Stomach (tissue), 8 donors: ENCODE measurements at regions not wholly inside any gene's neighbourhood (a gene's known extent, or its start where the extent isn't known, plus 50 kb on each side); places are given as distances from the start of the nearest gene placed in this dataset.
"Not testable (repeated sequence)": the region's sequence is repeated elsewhere in the genome, so short reads cannot be mapped to it uniquely, and the experiment has no call there.

Source experiments
- DNase-seq, 2 donors: peaks; one replicate each; pipeline versions ENCODE4 v3.0.0 to v3.0.0-alpha.2; 2013 to 2019
- H3K27ac ChIP-seq, 5 donors: fragments of 200-600 bp in 4 of 5; sonication (generic) in 4 of 5; one replicate each; pipeline ENCODE4 v1.5.1; 2013 to 2019; ENCODE audit warnings: mild to moderate bottlenecking in 1 of 5, moderate library complexity in 1 of 5
- H3K27me3 ChIP-seq, 3 donors: fragments of 200-600 bp; sonication (generic); one replicate each; pipeline ENCODE4 v1.5.1; 2017 to 2019; ENCODE audit warnings: mixed run types in 1 of 3
- H3K36me3 ChIP-seq, 4 donors: fragments of 200-600 bp; sonication (generic); 1 replicate in 3 of 4; 2 replicates in 1 of 4; pipeline ENCODE4 v1.5.1; 2016 to 2019
- H3K4me1 ChIP-seq, 4 donors: fragments of 200-600 bp; sonication (generic); one replicate each; pipeline ENCODE4 v1.5.1; 2016 to 2019
- H3K4me3 ChIP-seq, 4 donors: fragments of 200-600 bp; sonication (generic) in 3 of 4; one replicate each; pipeline ENCODE4 v1.5.1; 2016 to 2019; ENCODE audit warnings: mild to moderate bottlenecking in 1 of 4
- H3K9me3 ChIP-seq, 4 donors: fragments of 200-600 bp; sonication (generic); one replicate each; pipeline ENCODE4 v1.5.1; 2016 to 2019
- EP300 ChIP-seq: sonication (generic); formaldehyde crosslinking; IDR thresholded peaks from one replicate; pipeline ENCODE4 v1.6.1; 2017; ENCODE audit warnings: antibody characterized with exemption
- POLR2A ChIP-seq, 4 donors: fragments of 450-650 bp; IDR thresholded peaks; one replicate each; pipeline ENCODE4 v1.6.1; 2016; ENCODE audit warnings: antibody characterized with exemption in 4 of 4, control low read depth in 2 of 4, mild to moderate bottlenecking in 1 of 4, moderate library complexity in 1 of 4
- POLR2AphosphoS5 ChIP-seq, 3 donors: sonication (generic); formaldehyde crosslinking; IDR thresholded peaks; one replicate each; pipeline ENCODE4 v1.6.1; 2016; ENCODE audit warnings: antibody characterized with exemption in 3 of 3
- WGBS, 5 donors: extraction: QIAGEN DNeasy Blood & Tissue Kit in 3 of 5; methylation state at CpG; one replicate each; pipeline versions ENCODE4 v1.1.5 to v1.1.7; 2013 to 2018; 5-methylcytosine and 5-hydroxymethylcytosine counted together
- intact Hi-C: fragments of 100-400 bp; cut with DNase I; formaldehyde crosslinking; loops from one replicate; pipeline ENCODE4 v1.15.1; 2023; ENCODE audit warnings: low total_unique reads
- TF ChIP-seq, protein P1 (sequence below), 7 experiments: fragments of 450-650 bp in 4 of 7; fragments of 200-600 bp in 3 of 7; sonication (generic) in 3 of 7; IDR thresholded peaks; one replicate each; pipeline ENCODE4 v1.5.1; 2016 to 2019; ENCODE audit warnings: antibody characterized with exemption in 7 of 7, control low read depth in 2 of 7, mild to moderate bottlenecking in 1 of 7
- donor health status: healthy with polysubstance abuse.
- donor health status: Bipolar disorder and iron deficiency.
- donor health status: healthy.

DNA sequence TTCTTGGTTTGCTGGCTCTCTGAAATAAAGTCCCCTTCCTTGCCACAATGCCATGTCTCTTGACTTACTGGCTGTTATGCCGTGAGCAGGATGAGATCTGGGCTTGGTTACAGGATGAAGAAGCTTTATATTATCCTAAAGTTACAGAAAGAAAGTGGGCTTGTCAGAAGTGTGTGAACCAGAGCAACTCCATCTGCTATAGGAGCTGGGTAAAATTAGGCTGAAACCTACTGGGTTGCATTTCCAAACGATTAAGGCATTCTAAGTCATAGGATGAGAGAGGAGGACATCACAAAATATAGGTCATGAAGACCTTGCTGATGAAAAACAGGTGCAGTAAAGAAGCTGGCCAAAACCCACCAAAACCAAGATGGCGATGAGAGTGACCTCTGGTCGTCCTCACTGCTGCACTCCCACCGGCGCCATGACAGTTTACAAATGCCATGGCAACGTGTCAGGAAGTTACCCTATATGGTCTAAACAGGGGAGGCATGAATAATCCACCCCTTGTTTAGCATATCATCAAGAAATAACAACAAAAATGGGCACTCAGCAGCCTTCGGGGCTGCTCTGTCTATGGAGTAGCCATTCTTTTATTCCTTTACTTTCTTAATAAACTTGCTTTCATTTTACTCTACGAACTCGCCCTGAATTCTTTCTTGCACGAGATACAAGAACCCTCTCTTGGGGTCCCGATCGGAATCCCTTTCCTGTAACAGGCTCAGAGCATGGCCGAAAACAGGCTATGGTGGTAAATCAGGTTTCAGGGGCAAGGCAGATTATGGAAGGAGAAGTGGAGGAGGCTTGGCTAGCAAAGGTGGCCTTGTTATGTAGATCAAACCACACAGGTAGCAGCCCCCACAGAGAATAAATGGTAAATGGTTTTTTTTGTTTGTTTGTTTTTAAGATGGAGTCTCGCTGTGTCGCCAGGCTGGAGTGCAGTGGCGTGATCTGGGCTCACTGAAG, 81.3 kb upstream of the C16orf82 start:
- Histone ChIP-seq H3K4me1 (no peaks in the 10 kb centered on the region), H3K4me3 (no peak overlapping the region), H3K27me3 (peaks cover 0 to 7% (median 0%) of the 10 kb centered on the region in 3 donors), H3K27ac (no peak overlapping the region), H3K9me3 (no peaks in the 10 kb centered on the region), H3K36me3 (no peaks in the 10 kb centered on the region)
- WGBS, 5 donors, result 66 to 76% (median 70%) methylated on average over 17 of the region's 17 CpGs
- TF ChIP-seq POLR2A (IDR thresholded peaks at IDR 0.05), result no peak
- TF ChIP-seq POLR2AphosphoS5 (IDR thresholded peaks at IDR 0.05), result no peak
- DNase-seq, result no peak
- intact Hi-C loops, result no loop called here

DNA sequence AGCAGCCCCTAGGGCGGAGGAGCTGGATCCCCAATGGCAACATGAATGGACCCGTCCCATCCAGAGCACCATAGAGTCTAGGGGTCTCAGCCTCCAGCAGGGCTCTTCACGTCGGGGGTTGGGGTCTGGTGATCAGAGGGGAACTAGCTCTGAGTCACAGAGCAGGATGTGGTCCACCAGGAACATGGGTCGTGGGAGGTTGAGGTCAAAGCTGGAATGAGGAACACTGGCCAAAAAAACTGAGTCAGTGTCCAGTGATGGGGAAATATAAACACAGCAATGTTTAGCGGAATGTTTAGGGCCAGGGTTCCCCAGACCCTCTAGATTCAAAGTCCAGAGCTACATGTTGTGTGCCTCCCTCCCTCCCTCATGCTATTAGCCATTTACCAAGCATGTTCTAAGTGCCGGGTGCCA, 79.1 kb upstream of the C16orf82 start:
- Histone ChIP-seq H3K36me3 (no peaks in the 10 kb centered on the region), H3K27me3 (peaks cover 0 to 14% (median 0%) of the 10 kb centered on the region in 3 donors), H3K4me1 (no peaks in the 10 kb centered on the region), H3K9me3 (no peaks in the 10 kb centered on the region), H3K27ac (no peak overlapping the region), H3K4me3 (no peak overlapping the region)
- no peak for DNase-seq
- TF ChIP-seq, protein P1, sequence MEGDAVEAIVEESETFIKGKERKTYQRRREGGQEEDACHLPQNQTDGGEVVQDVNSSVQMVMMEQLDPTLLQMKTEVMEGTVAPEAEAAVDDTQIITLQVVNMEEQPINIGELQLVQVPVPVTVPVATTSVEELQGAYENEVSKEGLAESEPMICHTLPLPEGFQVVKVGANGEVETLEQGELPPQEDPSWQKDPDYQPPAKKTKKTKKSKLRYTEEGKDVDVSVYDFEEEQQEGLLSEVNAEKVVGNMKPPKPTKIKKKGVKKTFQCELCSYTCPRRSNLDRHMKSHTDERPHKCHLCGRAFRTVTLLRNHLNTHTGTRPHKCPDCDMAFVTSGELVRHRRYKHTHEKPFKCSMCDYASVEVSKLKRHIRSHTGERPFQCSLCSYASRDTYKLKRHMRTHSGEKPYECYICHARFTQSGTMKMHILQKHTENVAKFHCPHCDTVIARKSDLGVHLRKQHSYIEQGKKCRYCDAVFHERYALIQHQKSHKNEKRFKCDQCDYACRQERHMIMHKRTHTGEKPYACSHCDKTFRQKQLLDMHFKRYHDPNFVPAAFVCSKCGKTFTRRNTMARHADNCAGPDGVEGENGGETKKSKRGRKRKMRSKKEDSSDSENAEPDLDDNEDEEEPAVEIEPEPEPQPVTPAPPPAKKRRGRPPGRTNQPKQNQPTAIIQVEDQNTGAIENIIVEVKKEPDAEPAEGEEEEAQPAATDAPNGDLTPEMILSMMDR (IDR thresholded peaks at IDR 0.05), result no peak
- no peak for TF ChIP-seq POLR2A (IDR thresholded peaks at IDR 0.05)
- TF ChIP-seq EP300, result no peak
- TF ChIP-seq POLR2AphosphoS5 (IDR thresholded peaks at IDR 0.05), result no peak
- 54 to 59% (median 56%) methylated on average over 7 of the region's 7 CpGs for WGBS, 5 donors
- intact Hi-C loops, result no loop called here

DNA sequence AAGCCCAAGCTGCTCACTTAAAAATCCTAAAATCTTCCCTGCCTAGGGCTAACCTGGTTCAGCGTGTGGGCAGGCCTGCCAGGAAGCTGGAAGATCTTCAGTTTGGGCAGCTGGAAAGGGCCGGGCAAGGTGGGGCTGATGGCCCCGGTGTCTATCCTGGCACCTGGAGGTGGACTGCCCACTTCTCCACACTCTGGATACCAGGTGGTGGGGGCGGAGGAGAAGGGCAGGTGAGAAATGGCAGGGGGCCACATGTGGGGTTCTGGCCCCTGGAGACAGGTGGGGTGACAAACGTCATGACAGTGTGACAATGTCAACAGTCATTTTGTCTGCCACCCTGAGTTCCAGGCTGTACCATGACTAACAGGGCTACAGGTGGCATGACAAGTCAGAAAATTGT, 78.5 kb upstream of the C16orf82 start:
- Histone ChIP-seq H3K36me3 (no peaks in the 10 kb centered on the region), H3K9me3 (no peaks in the 10 kb centered on the region), H3K4me1 (no peaks in the 10 kb centered on the region), H3K27me3 (peaks cover 0 to 20% (median 0%) of the 10 kb centered on the region in 3 donors), H3K4me3 (no peak overlapping the region), H3K27ac (peak overlapping the region in 1 of 5 donors; percentile 23)
- DNase-seq, result no peak
- WGBS, 5 donors, result 63 to 78% (median 73%) methylated on average over 5 of the region's 5 CpGs
- no peak for TF ChIP-seq POLR2AphosphoS5 (IDR thresholded peaks at IDR 0.05)
- intact Hi-C loops, result no loop called here

DNA sequence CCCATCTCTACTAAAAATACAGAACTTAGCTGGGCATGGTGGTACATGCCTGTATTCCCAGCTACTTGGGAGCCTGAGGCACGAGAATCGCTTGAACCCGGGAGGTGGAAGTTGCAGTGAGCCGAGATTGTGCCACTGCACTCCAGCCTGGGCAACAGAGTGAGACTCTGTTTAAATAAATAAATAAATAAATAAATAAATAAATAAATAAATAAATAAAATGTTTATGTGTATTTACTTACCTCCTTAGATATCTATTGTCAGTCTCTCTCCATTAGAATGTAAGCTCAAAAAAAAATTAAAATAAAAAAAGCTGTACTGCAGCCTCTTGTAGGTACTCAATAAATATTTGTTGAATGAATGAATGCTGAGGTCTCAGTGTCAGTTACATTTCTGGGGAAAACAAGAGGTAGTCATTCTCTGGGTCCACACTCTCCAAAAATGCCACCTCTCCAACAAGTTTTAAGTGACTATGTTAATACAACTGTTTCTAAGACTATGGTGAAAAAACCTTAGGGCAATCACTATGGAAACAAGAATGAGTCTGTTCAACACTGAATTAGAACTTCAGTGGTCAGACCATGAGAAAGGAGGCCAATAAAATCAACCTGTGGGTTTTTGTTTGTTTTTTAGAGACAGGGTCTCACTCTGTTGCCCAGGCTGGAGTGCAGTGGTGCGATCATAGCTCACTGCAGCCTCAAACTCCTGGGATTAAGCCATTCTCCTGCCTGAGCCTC, 76.2 kb upstream of the C16orf82 start:
- 90 to 93% (median 93%) methylated on average over 5 of the region's 5 CpGs for WGBS, 5 donors
- H3K9me3 ChIP-seq, DNase-seq, intact Hi-C loops, H3K36me3 ChIP-seq, H3K4me3 ChIP-seq, H3K4me1 ChIP-seq, H3K27ac ChIP-seq: not testable (repeated sequence)
- peaks cover 0 to 29% (median 0%) of the 10 kb centered on the region in 3 donors for H3K27me3 ChIP-seq

DNA sequence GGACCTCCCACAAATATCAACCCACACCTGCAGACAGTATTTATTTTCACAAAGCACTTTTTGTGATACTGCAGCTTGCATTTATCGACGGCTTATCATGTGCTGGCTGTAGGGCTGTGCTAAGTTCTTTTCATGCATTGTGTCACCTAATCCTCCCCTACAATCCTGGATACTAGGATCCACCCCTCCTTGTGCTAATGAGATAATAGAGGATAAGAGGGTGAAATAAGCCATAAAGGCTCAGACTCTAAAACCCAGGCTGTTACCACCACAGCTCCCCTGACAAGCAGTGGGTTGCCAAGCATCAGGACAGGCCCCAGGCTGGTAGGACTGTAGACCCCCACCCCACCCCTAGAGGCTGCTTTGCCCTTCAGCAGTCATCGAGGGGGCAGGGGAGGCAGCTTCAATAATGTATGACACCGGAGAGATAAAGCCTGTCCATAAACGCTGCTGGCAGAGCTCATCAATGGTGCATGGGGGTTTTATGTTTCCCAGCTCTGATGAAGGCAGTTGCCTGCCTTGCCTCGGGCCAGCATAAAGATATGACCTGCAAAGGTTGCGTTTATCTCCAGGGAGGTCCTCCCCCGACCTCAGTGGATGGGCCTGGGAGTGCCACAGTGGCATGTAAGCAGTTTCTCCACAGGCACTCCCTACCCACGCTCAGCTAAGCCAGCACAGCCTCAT, 73.9 kb upstream of the C16orf82 start:
- Histone ChIP-seq H3K27ac (no peak overlapping the region), H3K4me3 (no peak overlapping the region), H3K36me3 (no peaks in the 10 kb centered on the region), H3K9me3 (peaks cover 0 to 14% (median 13%) of the 10 kb centered on the region in 4 donors), H3K4me1 (no peaks in the 10 kb centered on the region), H3K27me3 (peaks cover 0 to 34% (median 0%) of the 10 kb centered on the region in 3 donors)
- no peak for DNase-seq
- intact Hi-C loops, result no loop called here
- 28 to 59% (median 34%) methylated on average over 5 to 9 of the region's 9 CpGs for WGBS, 5 donors
- TF ChIP-seq EP300 (no peak), POLR2AphosphoS5 (IDR thresholded peaks at IDR 0.05) (no peak), POLR2A (IDR thresholded peaks at IDR 0.05) (no peak)
- TF ChIP-seq, protein P1 (IDR thresholded peaks at IDR 0.05), result no peak
